Inflammatory macrophage treated with lipopolysaccharide for 4 hours (primary cell): ENCODE measurements at regions not wholly inside any gene's neighbourhood (a gene's known extent, or its start where the extent isn't known, plus 50 kb on each side); places are given as distances from the start of the nearest gene placed in this dataset.

ENCODE experiments used
- DNase-seq: peaks from one replicate; pipeline ENCODE4 v3.0.0-alpha.2; 2020

GRCh38 chr2:150156415-150156814 lies 331.1 kb downstream of the RND3 start:
- DNase-seq: no peak

- no peak for DNase-seq
Observed at GRCh38 chr2:150154308-150154797, 333.1 kb downstream of the RND3 start.

GRCh38 chr2:150153646-150154307 lies 333.7 kb downstream of the RND3 start:
- DNase-seq: no peak

GRCh38 chr2:150152230-150152629 lies 335.2 kb downstream of the RND3 start:
- DNase-seq: no peak

GRCh38 chr2:150150144-150150543 lies 337.3 kb downstream of the RND3 start:
- DNase-seq: no peak

- DNase-seq: no peak
Observed at GRCh38 chr2:150147889-150148683, 339.4 kb downstream of the RND3 start.

GRCh38 chr2:150146879-150147278 lies 340.6 kb downstream of the RND3 start:
- DNase-seq: no peak

- no peak for DNase-seq
Observed at GRCh38 chr2:150145299-150145692, 342.2 kb downstream of the RND3 start.

GRCh38 chr2:150144546-150145298 lies 342.7 kb downstream of the RND3 start:
- no peak for DNase-seq

GRCh38 chr2:150143087-150143536 lies 344.4 kb downstream of the RND3 start:
- no peak for DNase-seq

- no peak for DNase-seq
Observed at GRCh38 chr2:150142561-150142960, 344.9 kb downstream of the RND3 start.

- no peak for DNase-seq
Observed at GRCh38 chr2:150141226-150142001, 346.1 kb downstream of the RND3 start.

- DNase-seq: no peak
Observed at GRCh38 chr2:150140777-150141176, 346.7 kb downstream of the RND3 start.

GRCh38 chr2:150138587-150138986 lies 348.9 kb downstream of the RND3 start:
- DNase-seq: no peak

- DNase-seq: no peak
Observed at GRCh38 chr2:150137338-150138069, 350.0 kb downstream of the RND3 start.

- DNase-seq: no peak
Observed at GRCh38 chr2:150136893-150137292, 350.6 kb downstream of the RND3 start.

GRCh38 chr2:150136401-150136800 lies 351.1 kb downstream of the RND3 start:
- no peak for DNase-seq

- DNase-seq: no peak
Observed at GRCh38 chr2:150135223-150135883, 352.1 kb downstream of the RND3 start.

GRCh38 chr2:150134223-150134857 lies 353.1 kb downstream of the RND3 start:
- DNase-seq: no peak

- DNase-seq: no peak
Observed at GRCh38 chr2:150133623-150134022, 353.8 kb downstream of the RND3 start.
